ENCODE measurements at regions not wholly inside any gene's neighbourhood (a gene's known extent, or its start where the extent isn't known, plus 50 kb on each side); places are given as distances from the start of the nearest gene placed in this dataset.

- TF ChIP-seq SKIL (IDR thresholded peaks at IDR 0.05; ENCODE audit: low read depth, poor library complexity, severe bottlenecking) (no peak), NRF1 (conservative IDR thresholded peaks at IDR 0.05; ENCODE audit: low read depth, low read length) (no peak), POLR2A (IDR thresholded peaks at IDR 0.05; ENCODE audit: low read depth, low read length) (no peak), TCF7 (IDR thresholded peaks at IDR 0.05; ENCODE audit: borderline replicate concordance) (no peak), GABPA (IDR thresholded peaks at IDR 0.05; ENCODE audit: low read depth) (no peak)
- TF ChIP-seq, protein P1, sequence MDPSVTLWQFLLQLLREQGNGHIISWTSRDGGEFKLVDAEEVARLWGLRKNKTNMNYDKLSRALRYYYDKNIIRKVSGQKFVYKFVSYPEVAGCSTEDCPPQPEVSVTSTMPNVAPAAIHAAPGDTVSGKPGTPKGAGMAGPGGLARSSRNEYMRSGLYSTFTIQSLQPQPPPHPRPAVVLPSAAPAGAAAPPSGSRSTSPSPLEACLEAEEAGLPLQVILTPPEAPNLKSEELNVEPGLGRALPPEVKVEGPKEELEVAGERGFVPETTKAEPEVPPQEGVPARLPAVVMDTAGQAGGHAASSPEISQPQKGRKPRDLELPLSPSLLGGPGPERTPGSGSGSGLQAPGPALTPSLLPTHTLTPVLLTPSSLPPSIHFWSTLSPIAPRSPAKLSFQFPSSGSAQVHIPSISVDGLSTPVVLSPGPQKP (IDR thresholded peaks at IDR 0.05; ENCODE audit: low read depth, low read length): no peak
Measured at GRCh38 chr15:46617507-46617906, 982.7 kb downstream of the SQOR start (continued).

GRCh38 chr15:46618984-46619383 is 984.2 kb downstream of the SQOR start:
- Histone ChIP-seq H3K9me3 (replicated peaks; ENCODE audit: control insufficient read depth, insufficient read depth, low read length) (no peaks in the 10 kb centered on the region), H3K4me1 (ENCODE audit: control insufficient read depth, insufficient read depth, low read length) (no peaks in the 10 kb centered on the region), H3K4me2 (ENCODE audit: control insufficient read depth, insufficient read depth) (no peak overlapping the region), H3K27me3 (replicated peaks in 1 of 2; ENCODE audit: control insufficient read depth in 2 of 2, insufficient read depth in 2 of 2, low read length in 1 of 2) (no peaks in the 10 kb centered on the region), H3K9ac (ENCODE audit: control insufficient read depth, insufficient read depth, low read length) (no peak overlapping the region), H3K4me3 (no peak overlapping the region), H3K79me2 (ENCODE audit: control insufficient read depth, insufficient read depth, low read length) (no peaks in the 10 kb centered on the region), H2AFZ (ENCODE audit: control insufficient read depth, low read depth, low read length) (no peak overlapping the region), H4K20me1 (ENCODE audit: control insufficient read depth, insufficient read depth) (no peaks in the 10 kb centered on the region), H3K36me3 (ENCODE audit: control insufficient read depth in 2 of 2, insufficient read depth in 2 of 2, low read length in 1 of 2) (no peaks in the 10 kb centered on the region), H3K27ac (ENCODE audit: control insufficient read depth, insufficient read depth) (no peak overlapping the region)
- in situ Hi-C loops (cut with MboI) (no loop called here), intact Hi-C loops (cut with micrococcal nuclease; ENCODE audit: unreplicated experiment) (no loop called here)
- FAIRE-seq (no peak), DNase-seq (ENCODE audit: low read depth, low spot score) (no peak), ATAC-seq (no peak)
- ChIA-PET CTCF (no interaction called here), RAD21 (ENCODE audit: unreplicated experiment) (no interaction called here), SMC1A (ENCODE audit: uncharacterized antibody, unreplicated experiment) (interaction anchor here (0.6 kb wide), 2 partner anchors 25 to 89 kb away, joined by 3 to 4 read pairs; no protein-coding TSS in a partner anchor), POLR2A (no interaction called here)
- no TSS peak for BruUV-seq (replicated peaks)
- 28% methylated on average over 2 of the region's 2 CpGs for WGBS (ENCODE audit: insufficient coverage, insufficient replicate concordance, low lambda C conversion rate, missing lambda C conversion rate)
- TF ChIP-seq IKZF2 (IDR thresholded peaks at IDR 0.05) (no peak), CBFB (IDR thresholded peaks at IDR 0.05; ENCODE audit: low read depth) (no peak), STAT3 (IDR thresholded peaks at IDR 0.05; ENCODE audit: low read depth, low read length) (no peak), TARDBP (IDR thresholded peaks at IDR 0.05; ENCODE audit: borderline replicate concordance) (no peak), POLR2A (IDR thresholded peaks at IDR 0.05; ENCODE audit: low read depth, low read length) (no peak), EZH2 (IDR thresholded peaks at IDR 0.05; ENCODE audit: borderline replicate concordance, control insufficient read depth, low read depth, low read length) (no peak), WRNIP1 (IDR thresholded peaks at IDR 0.05; ENCODE audit: borderline replicate concordance, low read depth, low read length) (no peak), ZNF24 (IDR thresholded peaks at IDR 0.05) (no peak), PML (IDR thresholded peaks at IDR 0.05; ENCODE audit: low read length) (no peak)
- TF ChIP-seq, protein P2, sequence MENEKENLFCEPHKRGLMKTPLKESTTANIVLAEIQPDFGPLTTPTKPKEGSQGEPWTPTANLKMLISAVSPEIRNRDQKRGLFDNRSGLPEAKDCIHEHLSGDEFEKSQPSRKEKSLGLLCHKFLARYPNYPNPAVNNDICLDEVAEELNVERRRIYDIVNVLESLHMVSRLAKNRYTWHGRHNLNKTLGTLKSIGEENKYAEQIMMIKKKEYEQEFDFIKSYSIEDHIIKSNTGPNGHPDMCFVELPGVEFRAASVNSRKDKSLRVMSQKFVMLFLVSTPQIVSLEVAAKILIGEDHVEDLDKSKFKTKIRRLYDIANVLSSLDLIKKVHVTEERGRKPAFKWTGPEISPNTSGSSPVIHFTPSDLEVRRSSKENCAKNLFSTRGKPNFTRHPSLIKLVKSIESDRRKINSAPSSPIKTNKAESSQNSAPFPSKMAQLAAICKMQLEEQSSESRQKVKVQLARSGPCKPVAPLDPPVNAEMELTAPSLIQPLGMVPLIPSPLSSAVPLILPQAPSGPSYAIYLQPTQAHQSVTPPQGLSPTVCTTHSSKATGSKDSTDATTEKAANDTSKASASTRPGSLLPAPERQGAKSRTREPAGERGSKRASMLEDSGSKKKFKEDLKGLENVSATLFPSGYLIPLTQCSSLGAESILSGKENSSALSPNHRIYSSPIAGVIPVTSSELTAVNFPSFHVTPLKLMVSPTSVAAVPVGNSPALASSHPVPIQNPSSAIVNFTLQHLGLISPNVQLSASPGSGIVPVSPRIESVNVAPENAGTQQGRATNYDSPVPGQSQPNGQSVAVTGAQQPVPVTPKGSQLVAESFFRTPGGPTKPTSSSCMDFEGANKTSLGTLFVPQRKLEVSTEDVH (IDR thresholded peaks at IDR 0.05; ENCODE audit: low read depth, partially characterized antibody): no peak
- TF ChIP-seq, protein P3, sequence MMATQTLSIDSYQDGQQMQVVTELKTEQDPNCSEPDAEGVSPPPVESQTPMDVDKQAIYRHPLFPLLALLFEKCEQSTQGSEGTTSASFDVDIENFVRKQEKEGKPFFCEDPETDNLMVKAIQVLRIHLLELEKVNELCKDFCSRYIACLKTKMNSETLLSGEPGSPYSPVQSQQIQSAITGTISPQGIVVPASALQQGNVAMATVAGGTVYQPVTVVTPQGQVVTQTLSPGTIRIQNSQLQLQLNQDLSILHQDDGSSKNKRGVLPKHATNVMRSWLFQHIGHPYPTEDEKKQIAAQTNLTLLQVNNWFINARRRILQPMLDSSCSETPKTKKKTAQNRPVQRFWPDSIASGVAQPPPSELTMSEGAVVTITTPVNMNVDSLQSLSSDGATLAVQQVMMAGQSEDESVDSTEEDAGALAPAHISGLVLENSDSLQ (IDR thresholded peaks at IDR 0.05): no peak

All from GM12878 (cell line).